Neuron (in vitro differentiated cells): ENCODE measurements at regions not wholly inside any gene's neighbourhood (a gene's known extent, or its start where the extent isn't known, plus 50 kb on each side); places are given as distances from the start of the nearest gene placed in this dataset.

Experiments
- H2AFZ ChIP-seq: one replicate; pipeline ENCODE4 v1.6.1; 2013; ENCODE audit warnings: low read depth, mild to moderate bottlenecking, inconsistent platforms, low read length, moderate library complexity
- H3K27me3 ChIP-seq: one replicate; pipeline ENCODE4 v1.6.1; 2013; ENCODE audit warnings: low read length; ENCODE audit not compliant: insufficient read depth
- H3K36me3 ChIP-seq: one replicate; pipeline ENCODE4 v1.6.1; 2013; ENCODE audit warnings: low read length; ENCODE audit not compliant: insufficient read depth
- H3K4me1 ChIP-seq: one replicate; pipeline ENCODE4 v1.6.1; 2013; ENCODE audit warnings: low read length; ENCODE audit not compliant: insufficient read depth
- H3K4me3 ChIP-seq: 2 replicates; pipeline ENCODE4 v1.5.1; 2013; ENCODE audit warnings: mild to moderate bottlenecking, low read length, moderate library complexity
- H3K9me3 ChIP-seq: one replicate; pipeline ENCODE4 v1.6.1; 2013; ENCODE audit warnings: low read length

DNA sequence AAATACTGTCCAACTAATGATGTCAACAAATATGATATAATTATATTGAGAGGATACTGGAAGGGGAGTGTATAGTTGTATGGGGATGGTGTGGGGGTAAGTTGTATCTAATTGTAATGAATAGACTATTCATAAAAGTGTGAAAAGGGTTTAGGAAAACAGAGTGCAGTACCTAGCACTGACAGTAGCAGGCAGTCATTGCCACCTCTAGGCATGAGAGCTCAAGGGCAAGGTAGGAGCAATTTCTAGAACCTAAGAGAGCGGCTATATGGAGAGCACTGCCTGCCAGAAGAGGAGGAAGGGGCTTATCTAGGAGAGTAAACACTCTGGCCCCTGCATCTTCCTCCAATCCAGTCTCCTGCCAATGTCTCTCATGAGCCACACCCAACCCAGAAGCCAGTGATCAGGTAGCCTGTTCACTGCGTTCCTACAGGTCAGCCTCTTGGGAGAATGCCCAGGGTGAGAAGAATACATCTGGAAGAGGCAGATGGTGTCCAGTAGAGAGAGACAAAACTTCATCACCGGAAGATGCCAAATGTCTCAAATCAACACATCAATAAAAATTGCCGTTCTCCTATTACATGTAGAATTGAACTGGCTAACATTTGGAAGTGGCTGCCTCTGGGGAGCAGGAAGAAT is 200.0 kb downstream of the LY86 start:
- H2AFZ ChIP-seq: no peak overlapping the region
- no peaks in the 10 kb centered on the region for H3K27me3 ChIP-seq
- H3K9me3 ChIP-seq: no peaks in the 10 kb centered on the region
- H3K4me1 ChIP-seq: no peaks in the 10 kb centered on the region
- no peak overlapping the region for H3K4me3 ChIP-seq
- no peaks in the 10 kb centered on the region for H3K36me3 ChIP-seq

DNA sequence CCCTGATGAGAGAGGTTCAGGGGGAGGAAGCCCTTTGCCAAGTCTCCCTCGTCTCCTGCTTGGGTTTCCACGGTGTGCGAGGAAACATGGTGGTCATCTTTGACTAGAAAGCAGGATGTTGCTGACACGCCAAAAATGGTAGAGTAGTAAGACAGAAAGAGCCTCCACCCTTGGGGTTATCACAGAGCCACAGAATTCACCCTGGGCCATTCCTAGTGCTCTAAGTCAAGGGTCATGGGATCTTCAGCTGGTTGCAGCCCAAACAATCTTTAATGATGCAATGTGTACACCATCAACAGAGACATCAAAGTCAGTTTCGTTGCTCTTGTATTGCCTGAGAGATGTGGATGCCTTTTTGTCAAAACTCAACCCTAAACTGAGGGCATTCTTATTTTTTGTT is 201.9 kb downstream of the LY86 start:
- no peaks in the 10 kb centered on the region for H3K4me1 ChIP-seq
- H3K4me3 ChIP-seq: no peak overlapping the region
- H3K27me3 ChIP-seq: no peaks in the 10 kb centered on the region
- no peaks in the 10 kb centered on the region for H3K9me3 ChIP-seq
- no peak overlapping the region for H2AFZ ChIP-seq
- H3K36me3 ChIP-seq: no peaks in the 10 kb centered on the region

DNA sequence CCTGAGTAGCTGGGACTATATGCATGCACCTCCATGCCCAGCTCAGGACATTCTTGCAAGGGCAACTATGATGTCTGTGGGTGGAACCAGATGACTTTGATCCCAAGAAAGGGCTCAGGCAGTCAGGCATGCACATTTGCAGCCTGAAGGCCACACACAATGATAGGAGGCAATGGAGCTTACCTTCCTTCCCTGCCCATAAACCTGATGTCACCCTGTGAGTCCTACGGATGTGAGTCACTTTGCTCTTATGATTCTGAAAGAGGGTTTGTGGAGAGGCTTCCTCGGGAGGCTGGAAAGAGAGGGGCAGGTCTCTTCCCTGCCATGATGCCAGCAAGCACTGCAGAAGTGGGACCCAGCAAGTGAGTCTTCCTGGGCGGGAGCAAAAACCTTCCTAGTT is 202.4 kb downstream of the LY86 start:
- no peaks in the 10 kb centered on the region for H3K27me3 ChIP-seq
- H2AFZ ChIP-seq: no peak overlapping the region
- H3K9me3 ChIP-seq: no peaks in the 10 kb centered on the region
- no peaks in the 10 kb centered on the region for H3K36me3 ChIP-seq
- no peaks in the 10 kb centered on the region for H3K4me1 ChIP-seq
- H3K4me3 ChIP-seq: no peak overlapping the region

DNA sequence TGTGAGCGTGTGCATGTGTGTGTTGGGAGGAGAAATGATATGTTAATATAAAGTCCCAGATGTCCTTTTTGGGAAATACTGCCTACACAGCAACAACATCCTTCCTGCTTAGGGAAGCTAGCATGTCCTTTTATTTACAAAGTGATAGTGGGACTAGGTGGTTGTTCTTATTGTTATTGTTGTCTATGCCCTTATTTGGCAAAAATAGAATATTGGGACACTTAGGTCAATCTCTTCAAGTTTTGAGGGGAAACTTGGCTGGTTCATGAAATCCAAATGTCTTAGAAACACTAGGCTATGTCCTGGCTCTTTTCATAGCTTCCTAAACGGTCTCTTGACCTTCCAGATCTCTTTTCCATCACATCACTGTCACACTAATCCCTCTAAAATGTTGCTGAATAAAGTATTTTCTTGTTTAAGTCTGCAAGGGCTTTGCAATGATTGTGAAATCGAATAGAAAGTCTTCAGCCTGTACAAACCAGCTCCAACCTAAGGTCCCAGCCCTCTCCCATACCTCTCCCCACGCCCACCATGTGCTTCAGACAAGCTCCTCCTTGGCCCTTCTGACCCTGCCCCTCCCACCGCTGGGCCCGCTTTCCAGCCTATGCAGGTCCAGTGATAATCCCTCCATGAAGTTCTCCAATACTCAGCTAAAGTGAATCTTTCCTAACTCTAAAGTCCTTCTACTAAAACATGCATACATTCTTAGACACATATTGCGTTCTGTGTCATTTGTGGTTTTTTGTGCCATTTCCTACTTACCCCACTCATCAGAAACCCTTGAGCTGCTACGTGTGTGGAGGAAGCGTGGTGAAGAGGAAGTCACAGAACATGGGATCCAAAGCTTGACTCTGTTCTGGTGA is 205.1 kb downstream of the LY86 start:
- H3K36me3 ChIP-seq: no peaks in the 10 kb centered on the region
- no peaks in the 10 kb centered on the region for H3K27me3 ChIP-seq
- no peaks in the 10 kb centered on the region for H3K9me3 ChIP-seq

DNA sequence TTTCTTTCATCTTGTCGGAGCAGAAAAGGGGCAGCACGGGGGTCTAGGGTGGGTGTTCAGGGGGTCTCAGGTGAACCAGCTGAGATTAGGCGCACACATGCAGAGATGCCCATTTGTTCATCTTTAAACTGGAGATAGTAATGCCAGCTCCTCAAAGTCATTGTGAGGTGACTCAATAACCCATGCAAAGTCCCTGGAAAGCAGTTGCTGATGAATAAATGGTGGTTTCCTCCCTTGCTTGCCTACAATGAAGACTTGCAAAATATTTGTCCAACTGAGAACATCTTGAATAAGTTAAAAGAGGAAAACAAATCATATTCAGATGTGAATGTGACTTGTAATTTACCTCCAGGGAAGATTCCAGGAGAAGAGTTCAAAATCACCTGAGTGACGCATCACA is 206.9 kb downstream of the LY86 start:
- H3K27me3 ChIP-seq: no peaks in the 10 kb centered on the region
- no peaks in the 10 kb centered on the region for H3K36me3 ChIP-seq
- H2AFZ ChIP-seq: no peak overlapping the region
- H3K4me3 ChIP-seq: no peak overlapping the region
- no peaks in the 10 kb centered on the region for H3K4me1 ChIP-seq
- H3K9me3 ChIP-seq: no peaks in the 10 kb centered on the region

More for the DNA sequence above, 205.1 kb downstream of the LY86 start:
- Histone ChIP-seq H3K4me1 (no peaks in the 10 kb centered on the region), H2AFZ (no peak overlapping the region), H3K4me3 (no peak overlapping the region)

DNA sequence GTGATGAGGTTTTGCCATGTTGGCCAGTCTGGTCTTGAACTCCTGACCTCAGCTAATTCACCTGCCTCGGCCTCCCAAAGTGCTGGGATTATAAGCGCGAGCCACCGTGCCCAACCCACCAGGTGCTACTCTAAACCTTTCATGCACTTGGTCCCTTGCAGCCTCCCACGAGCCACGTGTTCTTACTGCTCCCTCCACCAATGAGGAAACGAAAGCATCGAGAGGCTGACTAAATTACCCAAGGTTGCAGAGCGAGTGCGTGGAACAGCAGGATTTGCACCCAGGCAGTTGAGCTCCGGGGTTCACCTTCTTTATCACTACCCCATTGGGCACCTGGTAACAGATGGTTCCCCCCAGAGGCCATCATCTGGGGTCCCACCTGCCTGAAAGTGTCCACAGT is 208.3 kb downstream of the LY86 start:
- H2AFZ ChIP-seq: no peak overlapping the region
- H3K4me1 ChIP-seq: no peaks in the 10 kb centered on the region
- H3K27me3 ChIP-seq: no peaks in the 10 kb centered on the region
- H3K4me3 ChIP-seq: no peak overlapping the region
- H3K9me3 ChIP-seq: no peaks in the 10 kb centered on the region
- H3K36me3 ChIP-seq: no peaks in the 10 kb centered on the region

DNA sequence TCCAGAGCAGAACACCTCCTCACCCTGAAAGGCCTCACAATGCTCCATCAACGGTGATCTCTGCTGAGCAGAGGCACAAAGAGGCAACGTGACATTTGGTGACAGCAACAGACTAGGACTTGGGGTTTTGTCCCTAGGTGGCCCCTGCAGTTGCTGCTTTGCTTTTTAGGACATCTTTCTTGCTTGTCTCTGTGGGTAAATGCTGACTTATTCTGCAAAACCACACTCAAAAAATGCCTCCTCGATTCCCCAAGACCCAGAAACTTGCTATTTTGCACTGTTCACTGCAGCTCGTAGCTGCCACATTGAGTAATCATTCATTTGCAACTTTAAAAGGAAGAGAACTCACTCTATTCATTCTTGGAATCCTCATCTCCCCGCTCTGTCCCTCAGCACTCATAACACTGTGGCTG is 209.9 kb downstream of the LY86 start:
- no peak overlapping the region for H2AFZ ChIP-seq
- no peaks in the 10 kb centered on the region for H3K4me1 ChIP-seq
- no peaks in the 10 kb centered on the region for H3K9me3 ChIP-seq
- no peak overlapping the region for H3K4me3 ChIP-seq
- H3K27me3 ChIP-seq: no peaks in the 10 kb centered on the region
- H3K36me3 ChIP-seq: no peaks in the 10 kb centered on the region

DNA sequence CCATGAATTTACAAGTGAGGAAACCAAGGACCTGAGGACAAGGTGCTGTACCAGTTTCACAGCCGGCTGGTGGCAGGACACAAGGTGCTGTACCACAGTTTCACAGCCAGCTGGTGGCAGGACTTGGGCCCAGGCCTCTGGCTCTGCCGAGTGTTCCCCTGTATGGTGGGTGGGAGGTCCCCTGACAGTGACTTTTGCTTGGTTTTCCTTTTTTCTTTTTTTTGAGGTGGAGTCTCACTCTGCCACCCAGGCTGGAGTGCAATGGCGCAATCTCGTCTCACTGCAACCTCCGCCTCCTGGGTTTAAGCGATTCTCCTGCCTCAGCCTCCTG is 212.4 kb downstream of the LY86 start:
- Histone ChIP-seq H3K27me3 (no peaks in the 10 kb centered on the region), H2AFZ (no peak overlapping the region), H3K4me3 (no peak overlapping the region), H3K4me1 (no peaks in the 10 kb centered on the region), H3K36me3 (no peaks in the 10 kb centered on the region), H3K9me3 (no peaks in the 10 kb centered on the region)

DNA sequence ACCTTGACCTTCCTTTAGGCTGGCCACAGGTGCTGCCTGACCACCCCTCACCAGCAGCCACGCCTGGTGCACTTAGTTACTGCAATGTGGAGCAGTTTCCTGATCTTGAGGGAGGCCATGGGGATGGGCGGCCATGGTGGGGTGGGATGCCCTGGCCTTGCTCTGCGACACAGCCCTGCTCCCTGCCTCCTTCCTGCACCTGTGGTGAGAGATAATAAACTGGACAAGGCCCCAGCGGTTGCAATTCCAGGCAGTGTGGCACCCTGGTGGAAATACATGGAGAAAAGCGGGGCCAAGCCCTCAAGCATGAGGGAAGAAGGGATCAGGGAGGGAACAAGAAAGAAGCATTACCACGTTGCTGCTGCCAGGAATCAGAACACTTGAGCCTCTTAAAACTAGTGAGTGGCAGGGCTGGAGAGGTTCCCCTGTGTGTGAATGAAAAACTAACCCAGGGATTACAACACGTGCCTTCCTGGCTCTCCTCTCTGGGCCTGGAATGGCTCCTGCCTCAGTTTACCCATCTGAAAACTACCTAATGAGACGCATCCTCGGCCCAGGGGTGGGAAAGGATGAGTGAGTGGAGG is 213.2 kb downstream of the LY86 start:
- Histone ChIP-seq H3K4me1 (no peaks in the 10 kb centered on the region), H2AFZ (no peak overlapping the region), H3K27me3 (no peaks in the 10 kb centered on the region), H3K36me3 (no peaks in the 10 kb centered on the region), H3K4me3 (no peak overlapping the region), H3K9me3 (no peaks in the 10 kb centered on the region)

DNA sequence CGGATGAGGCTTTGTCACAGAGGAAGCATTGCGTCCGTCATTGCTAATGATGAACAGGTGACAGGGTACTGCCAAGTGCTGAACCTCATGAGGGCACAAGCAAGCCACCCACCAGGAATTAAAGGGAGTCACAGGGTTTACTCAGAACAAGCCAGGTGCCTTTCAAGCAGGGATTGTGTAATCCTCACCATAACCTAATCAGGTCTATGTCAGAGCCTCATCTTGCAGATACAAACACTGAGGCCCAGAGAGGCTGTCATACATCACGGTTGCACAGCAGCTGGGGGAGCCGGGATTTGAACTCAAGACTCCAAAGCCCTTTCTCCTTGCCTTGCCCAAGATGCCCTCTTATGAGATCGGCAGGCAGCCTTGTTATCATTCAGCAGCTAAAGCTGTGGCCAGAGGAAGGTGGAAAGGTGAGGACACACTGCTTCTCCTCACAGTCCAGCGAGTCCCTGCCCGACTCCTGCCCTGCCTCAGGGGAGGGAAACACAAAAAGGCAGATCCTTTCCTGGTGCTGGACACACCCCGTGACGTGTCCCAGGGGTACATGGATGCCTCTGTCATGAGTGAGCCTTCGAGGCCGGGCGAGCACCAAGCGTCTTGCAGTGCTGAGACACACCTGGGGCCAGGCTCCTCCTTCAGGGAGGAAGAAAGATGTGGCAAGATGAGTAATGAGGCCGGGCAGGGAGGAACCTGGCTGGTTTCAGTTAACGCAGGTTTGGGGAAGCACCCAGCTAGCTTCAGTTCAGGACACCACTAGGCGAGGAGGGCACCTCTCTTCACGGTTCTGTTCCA is 214.9 kb downstream of the LY86 start:
- no peaks in the 10 kb centered on the region for H3K9me3 ChIP-seq

DNA sequence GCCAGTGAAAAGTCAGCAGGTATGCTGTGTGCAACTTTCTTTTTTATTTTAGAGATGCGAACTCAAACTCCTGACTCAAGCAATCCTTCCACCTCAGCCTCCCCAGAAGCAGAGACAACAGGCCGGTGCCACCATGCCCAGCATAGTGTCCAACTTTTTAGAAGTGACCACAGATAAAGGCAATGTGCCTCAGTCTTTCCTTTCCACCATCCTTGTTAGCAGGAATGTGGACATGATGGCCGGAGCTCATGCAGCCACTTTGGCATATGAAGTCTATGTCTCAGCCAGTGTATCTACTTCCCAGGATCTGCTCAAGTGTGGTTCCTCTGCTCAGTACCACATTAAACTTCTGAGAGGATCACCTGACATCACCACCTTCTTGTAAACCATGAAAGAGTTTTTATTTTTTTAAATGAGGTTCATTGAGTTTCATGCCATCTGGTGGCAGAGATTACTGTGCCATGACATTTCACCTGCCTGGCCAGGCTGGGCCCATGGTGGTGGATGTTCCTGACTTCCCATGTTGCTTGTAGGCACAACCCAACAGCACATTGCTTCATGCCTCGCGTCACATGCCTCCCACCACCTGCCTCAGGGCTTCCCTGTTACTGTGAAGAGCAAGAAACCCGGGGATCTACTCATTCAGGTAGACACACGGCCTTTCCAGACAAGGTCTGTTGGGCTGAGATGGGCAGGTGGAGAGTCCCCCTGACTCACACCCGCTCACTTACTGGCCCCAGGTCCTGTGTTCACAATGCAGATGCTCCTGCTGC is 216.5 kb downstream of the LY86 start:
- no peak overlapping the region for H2AFZ ChIP-seq
- H3K27me3 ChIP-seq: no peaks in the 10 kb centered on the region
- no peaks in the 10 kb centered on the region for H3K36me3 ChIP-seq
- no peak overlapping the region for H3K4me3 ChIP-seq
- H3K9me3 ChIP-seq: no peaks in the 10 kb centered on the region
- H3K4me1 ChIP-seq: no peaks in the 10 kb centered on the region

More for the DNA sequence above, 214.9 kb downstream of the LY86 start:
- Histone ChIP-seq H3K4me3 (no peak overlapping the region), H2AFZ (no peak overlapping the region), H3K4me1 (no peaks in the 10 kb centered on the region), H3K27me3 (no peaks in the 10 kb centered on the region), H3K36me3 (no peaks in the 10 kb centered on the region)

DNA sequence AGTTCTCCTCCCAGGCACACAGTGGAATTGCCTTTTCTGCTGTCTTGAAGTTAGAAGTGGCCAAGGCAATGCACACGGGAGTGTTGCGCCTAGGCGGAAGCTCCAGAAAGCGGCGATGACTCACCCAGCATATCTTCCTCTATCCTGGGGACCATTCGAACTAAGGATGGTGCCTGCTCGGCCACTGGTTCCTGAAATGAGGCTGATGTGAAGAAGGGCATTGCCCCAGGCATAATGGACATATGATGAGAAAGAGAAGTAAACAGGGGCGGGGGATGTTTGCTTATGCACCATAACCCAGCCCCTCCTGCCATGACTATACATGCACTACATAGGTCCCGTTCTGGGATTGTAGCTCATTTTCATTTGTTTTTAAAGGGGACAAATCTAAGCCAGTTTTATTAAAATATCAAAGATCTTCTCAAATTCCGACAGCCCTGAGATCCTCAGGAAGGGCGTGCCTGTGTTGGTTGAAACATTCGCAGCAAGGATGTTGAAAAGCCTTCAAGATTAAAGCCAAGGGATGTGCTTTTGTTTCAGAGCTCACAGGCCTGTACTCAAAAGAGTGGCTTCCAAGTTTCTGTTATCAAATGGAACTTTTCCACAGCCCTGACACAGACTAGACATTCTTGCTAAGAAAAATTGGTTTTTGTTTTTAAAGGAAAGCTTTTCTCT is 218.5 kb downstream of the LY86 start:
- no peaks in the 10 kb centered on the region for H3K36me3 ChIP-seq
- no peak overlapping the region for H2AFZ ChIP-seq
- no peaks in the 10 kb centered on the region for H3K27me3 ChIP-seq
- H3K9me3 ChIP-seq: no peaks in the 10 kb centered on the region
- no peaks in the 10 kb centered on the region for H3K4me1 ChIP-seq
- H3K4me3 ChIP-seq: no peak overlapping the region
